OCI-LY1 (cell line): ENCODE measurements at regions not wholly inside any gene's neighbourhood (a gene's known extent, or its start where the extent isn't known, plus 50 kb on each side); places are given as distances from the start of the nearest gene placed in this dataset.
"Not testable (repeated sequence)": the region's sequence is repeated elsewhere in the genome, so short reads cannot be mapped to it uniquely, and the experiment has no call there.

ENCODE experiments used
- H2AFZ ChIP-seq: fragments of 200-600 bp; sonication (generic), shearing (Covaris generic); 2 replicates; pipeline ENCODE4 v1.6.0; 2014; ENCODE audit warnings: antibody characterized with exemption, mild to moderate bottlenecking, low read length
- H3F3A ChIP-seq: fragments of 200-600 bp; sonication (generic), shearing (Covaris generic); 2 replicates; pipeline ENCODE4 v1.6.0; 2014; ENCODE audit warnings: mild to moderate bottlenecking, antibody characterized with exemption, low read length, moderate library complexity; ENCODE audit not compliant: insufficient read depth
- H3K27ac ChIP-seq: fragments of 200-600 bp; sonication (generic); 2 replicates; pipeline ENCODE4 v1.5.1; 2014; ENCODE audit warnings: low read length, mixed run types, mild to moderate bottlenecking, low read depth; ENCODE audit not compliant: poor library complexity, severe bottlenecking
- H3K27me3 ChIP-seq: fragments of 200-600 bp; sonication (generic); 2 replicates; pipeline ENCODE4 v1.6.0; 2014; ENCODE audit warnings: antibody characterized with exemption, mild to moderate bottlenecking, low read length, moderate library complexity; ENCODE audit not compliant: insufficient read depth
- H3K36me3 ChIP-seq: fragments of 200-600 bp; sonication (generic); 2 replicates; pipeline ENCODE4 v1.6.1; 2014; ENCODE audit warnings: mild to moderate bottlenecking, antibody characterized with exemption, low read length, moderate library complexity, mixed read lengths; ENCODE audit not compliant: insufficient read depth
- H3K4me1 ChIP-seq: fragments of 200-600 bp; sonication (generic); 2 replicates; pipeline ENCODE4 v1.5.1; 2014; ENCODE audit warnings: mild to moderate bottlenecking, low read length, moderate library complexity; ENCODE audit not compliant: insufficient read depth, severe bottlenecking
- H3K4me2 ChIP-seq: fragments of 200-600 bp; sonication (generic), shearing (Covaris generic); 2 replicates; pipeline ENCODE4 v1.6.1; 2014; ENCODE audit warnings: low read length
- H3K4me3 ChIP-seq: fragments of 200-600 bp; sonication (generic); 2 replicates; pipeline ENCODE4 v1.5.1; 2014; ENCODE audit warnings: low read length, low read depth, mild to moderate bottlenecking, mixed read lengths; ENCODE audit not compliant: poor library complexity, severe bottlenecking
- H3K79me2 ChIP-seq: fragments of 200-600 bp; shearing (Covaris generic); 2 replicates; pipeline ENCODE4 v1.6.1; 2016; ENCODE audit warnings: mixed run types, low read length, mixed read lengths; ENCODE audit not compliant: insufficient read depth
- H3K9ac ChIP-seq: fragments of 200-600 bp; sonication (generic), shearing (Covaris generic); 2 replicates; pipeline ENCODE4 v1.6.1; 2014; ENCODE audit warnings: mild to moderate bottlenecking, low read length, mixed read lengths
- H3K9me2 ChIP-seq: fragments of 200-600 bp; sonication (generic), shearing (Covaris generic); 2 replicates; pipeline ENCODE4 v1.6.1; 2014; ENCODE audit warnings: low read depth, mild to moderate bottlenecking, low read length, mixed read lengths
- H3K9me3 ChIP-seq: fragments of 200-600 bp; shearing (Covaris generic); 2 replicates; pipeline ENCODE4 v1.6.1; 2014; ENCODE audit warnings: low read length, mixed read lengths
- H4K20me1 ChIP-seq: fragments of 200-600 bp; sonication (generic), shearing (Covaris generic); 2 replicates; pipeline ENCODE4 v1.6.0; 2016; ENCODE audit warnings: mild to moderate bottlenecking, low read length; ENCODE audit not compliant: insufficient read depth

DNA sequence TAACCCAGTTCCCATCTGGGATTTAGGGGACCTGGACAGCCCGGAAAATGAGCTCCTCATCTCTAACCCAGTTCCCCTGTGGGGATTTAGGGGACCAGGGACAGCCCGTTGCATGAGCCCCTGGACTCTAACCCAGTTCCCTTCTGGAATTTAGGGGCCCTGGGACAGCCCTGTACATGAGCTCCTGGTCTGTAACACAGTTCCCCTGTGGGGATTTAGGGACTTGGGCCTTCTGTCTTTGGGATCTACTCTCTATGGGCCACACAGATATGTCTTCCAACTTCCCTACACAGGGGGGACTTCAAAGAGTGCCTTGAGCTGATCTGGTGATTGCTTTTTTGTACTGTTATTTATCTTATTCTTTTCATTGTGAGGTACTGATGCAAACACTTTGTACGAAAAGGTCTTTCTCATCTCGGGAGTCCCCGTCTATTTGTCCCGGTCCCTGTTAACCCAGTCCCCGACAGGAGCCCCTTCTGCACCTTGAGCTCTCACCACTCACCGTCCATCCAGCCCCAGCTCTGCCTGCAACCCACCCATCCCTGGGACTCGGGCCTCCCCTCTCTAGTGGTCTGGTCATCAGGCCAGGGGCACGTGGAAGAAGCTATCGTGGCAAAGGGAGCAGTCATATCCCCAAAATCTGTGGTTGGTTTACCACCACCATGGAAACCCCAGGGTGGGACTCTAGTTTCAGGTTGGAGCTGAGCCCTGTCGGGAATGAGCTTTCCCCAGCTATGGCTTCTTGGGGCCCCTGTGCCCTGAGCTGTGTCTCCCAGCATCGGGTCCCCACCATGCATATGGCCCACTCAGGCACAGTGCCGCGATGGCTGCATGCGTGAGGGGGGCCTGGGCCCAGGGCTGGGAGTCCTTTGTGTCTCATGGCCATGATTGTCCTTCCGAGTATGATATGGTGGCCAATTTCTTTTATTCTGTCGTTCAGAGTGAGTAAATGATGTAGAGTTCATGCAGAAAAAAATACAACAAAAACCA, 270.4 kb upstream of the PLCXD1 start:
- H3F3A ChIP-seq, H3K9me3 ChIP-seq, H3K4me3 ChIP-seq, H3K27me3 ChIP-seq, H3K9me2 ChIP-seq, H2AFZ ChIP-seq, H3K36me3 ChIP-seq, H3K4me2 ChIP-seq, H3K4me1 ChIP-seq, H3K79me2 ChIP-seq, H3K27ac ChIP-seq, H3K9ac ChIP-seq, H4K20me1 ChIP-seq: not testable (repeated sequence)

DNA sequence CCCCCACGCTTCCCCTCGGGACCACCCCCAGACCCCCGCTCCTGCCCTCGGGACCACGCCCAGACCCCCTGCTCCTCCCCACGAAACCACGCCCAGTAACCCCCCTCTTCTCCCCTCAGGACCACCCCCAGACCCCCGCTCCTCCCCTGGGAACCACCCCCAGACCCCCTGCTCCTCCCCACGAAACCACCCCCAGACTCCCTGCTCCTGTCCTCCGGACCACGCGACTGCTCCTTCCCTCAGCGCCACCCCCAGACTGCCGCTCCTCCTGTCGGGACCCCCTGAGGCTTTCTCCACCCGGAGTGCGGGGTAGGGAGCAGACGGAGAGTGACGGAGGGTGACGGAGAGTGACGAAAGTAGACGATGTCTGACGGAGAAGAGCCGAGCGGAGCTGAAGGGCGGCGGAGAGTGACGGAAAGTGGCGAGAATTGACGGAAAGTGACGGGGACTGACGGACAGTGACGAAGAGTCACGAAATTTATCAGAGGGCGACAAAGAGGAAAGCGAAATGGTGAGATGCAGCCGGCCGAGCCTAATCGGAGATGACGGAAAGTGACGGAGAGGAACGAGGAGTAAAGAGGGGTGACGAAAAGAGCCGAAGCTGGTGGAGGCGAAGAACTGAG, 267.2 kb upstream of the PLCXD1 start:
- not testable (repeated sequence) for H3K4me2 ChIP-seq, H3K9me3 ChIP-seq, H3K79me2 ChIP-seq, H2AFZ ChIP-seq, H3K27me3 ChIP-seq, H3K36me3 ChIP-seq, H3K9ac ChIP-seq, H3K9me2 ChIP-seq, H3F3A ChIP-seq, H3K27ac ChIP-seq, H4K20me1 ChIP-seq, H3K4me1 ChIP-seq
- peak overlapping the region; percentile 57 for H3K4me3 ChIP-seq

DNA sequence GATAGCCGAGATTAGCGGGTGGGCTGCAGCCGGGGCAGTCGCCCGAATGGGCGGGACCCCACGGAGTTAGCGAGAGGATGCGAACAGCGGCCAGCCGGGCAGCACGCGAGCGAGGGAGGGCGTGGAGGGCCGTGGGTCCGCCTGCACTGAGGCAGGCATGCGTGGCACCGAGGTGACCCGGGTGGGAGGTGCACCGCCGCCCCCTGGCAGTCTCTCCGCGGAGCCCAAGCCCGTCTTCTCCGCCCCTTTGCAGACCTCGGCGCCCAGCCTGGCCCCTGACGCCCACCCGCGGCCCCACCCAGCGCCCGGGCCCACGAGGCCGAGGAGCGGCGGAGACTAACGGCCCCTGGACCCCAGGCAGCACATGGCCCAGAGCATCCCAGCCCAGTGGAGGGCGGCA, 266.7 kb upstream of the PLCXD1 start:
- Histone ChIP-seq H3K4me3 (peak overlapping the region; percentile 57), H3K4me2 (peak overlapping the region; percentile 52), H3K9ac (peak overlapping the region; percentile 60)
- not testable (repeated sequence) for H3K79me2 ChIP-seq, H2AFZ ChIP-seq, H3K9me2 ChIP-seq, H3K4me1 ChIP-seq, H4K20me1 ChIP-seq, H3K36me3 ChIP-seq, H3K27me3 ChIP-seq, H3K9me3 ChIP-seq, H3F3A ChIP-seq, H3K27ac ChIP-seq

DNA sequence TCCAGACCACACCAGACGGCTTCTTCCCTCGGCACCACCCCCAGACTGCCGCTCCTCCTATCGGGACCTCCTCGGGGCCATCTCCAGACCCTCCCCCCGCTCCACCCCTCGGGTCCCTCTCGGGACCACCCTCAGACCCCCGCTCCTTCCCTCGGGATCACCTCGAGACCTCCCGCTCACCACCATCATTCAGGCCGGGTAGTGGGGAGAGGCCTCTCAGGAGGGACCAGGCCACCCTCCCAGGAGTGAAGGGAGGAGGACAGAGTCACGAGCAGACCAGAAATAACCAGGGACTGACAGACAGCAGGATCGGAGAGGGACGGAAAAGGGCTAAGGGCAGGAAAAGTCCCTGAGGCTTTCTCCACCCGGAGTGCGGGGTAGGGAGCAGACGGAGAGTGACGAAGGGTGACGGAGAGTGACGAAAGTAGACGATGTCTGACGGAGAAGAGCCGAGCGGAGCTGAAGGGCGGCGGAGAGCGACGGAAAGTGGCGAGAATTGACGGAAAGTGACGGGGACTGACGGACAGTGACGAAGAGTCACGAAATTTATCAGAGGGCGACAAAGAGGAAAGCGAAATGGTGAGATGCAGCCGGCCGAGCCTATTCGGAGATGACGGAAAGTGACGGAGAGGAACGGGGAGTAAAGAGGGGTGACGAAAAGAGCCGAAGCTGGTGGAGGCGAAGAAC, 262.3 kb upstream of the PLCXD1 start:
- not testable (repeated sequence) for H3F3A ChIP-seq, H3K9me2 ChIP-seq, H4K20me1 ChIP-seq, H3K36me3 ChIP-seq, H3K4me3 ChIP-seq, H3K27ac ChIP-seq, H3K9me3 ChIP-seq, H3K9ac ChIP-seq, H3K4me1 ChIP-seq, H3K4me2 ChIP-seq, H3K79me2 ChIP-seq, H3K27me3 ChIP-seq, H2AFZ ChIP-seq

DNA sequence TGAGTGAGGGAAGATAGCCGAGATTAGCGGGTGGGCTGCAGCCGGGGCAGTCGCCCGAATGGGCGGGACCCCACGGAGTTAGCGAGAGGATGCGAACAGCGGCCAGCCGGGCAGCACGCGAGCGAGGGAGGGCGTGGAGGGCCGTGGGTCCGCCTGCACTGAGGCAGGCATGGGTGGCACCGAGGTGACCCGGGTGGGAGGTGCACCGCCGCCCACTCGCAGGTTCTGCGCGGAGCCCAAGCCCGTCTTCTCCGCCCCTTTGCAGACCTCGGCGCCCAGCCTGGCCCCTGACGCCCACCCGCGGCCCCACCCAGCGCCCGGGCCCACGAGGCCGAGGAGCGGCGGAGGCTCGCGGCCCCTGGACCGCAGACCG, 261.7 kb upstream of the PLCXD1 start:
- not testable (repeated sequence) for H3K36me3 ChIP-seq, H3K27ac ChIP-seq, H3K9me2 ChIP-seq, H3F3A ChIP-seq, H3K9me3 ChIP-seq, H3K4me2 ChIP-seq, H4K20me1 ChIP-seq, H2AFZ ChIP-seq, H3K4me1 ChIP-seq, H3K27me3 ChIP-seq, H3K79me2 ChIP-seq
- peak overlapping the region; percentile 54 for H3K4me3 ChIP-seq
- H3K9ac ChIP-seq, result peak overlapping the region; percentile 62; the same call in 1 of the 2 replicates
